Parathyroid adenoma (tissue), 2 donors: ENCODE measurements at regions not wholly inside any gene's neighbourhood (a gene's known extent, or its start where the extent isn't known, plus 50 kb on each side); places are given as distances from the start of the nearest gene placed in this dataset.

Experiments used
- H2AFZ ChIP-seq: fragments of 300-600 bp; sonication (generic); one replicate; pipeline ENCODE4 v1.7.0; 2017; ENCODE audit warnings: antibody characterized with exemption, mild to moderate bottlenecking
- H3K27ac ChIP-seq: fragments of 300-600 bp; sonication (generic); one replicate; pipeline ENCODE4 v1.7.0; 2017
- H3K27me3 ChIP-seq: fragments of 300-600 bp; sonication (generic); one replicate; pipeline ENCODE4 v1.7.0; 2017; ENCODE audit warnings: low read length; ENCODE audit not compliant: control insufficient read depth, insufficient read depth
- H3K36me3 ChIP-seq: fragments of 300-600 bp; sonication (generic); one replicate; pipeline ENCODE4 v1.7.0; 2017; ENCODE audit warnings: low read length; ENCODE audit not compliant: control insufficient read depth, insufficient read depth
- H3K4me1 ChIP-seq: fragments of 300-600 bp; sonication (generic); one replicate; pipeline ENCODE4 v1.7.0; 2017; ENCODE audit warnings: control low read depth
- H3K4me2 ChIP-seq: fragments of 300-600 bp; sonication (generic); one replicate; pipeline ENCODE4 v1.7.0; 2017; ENCODE audit warnings: low read length
- H3K4me3 ChIP-seq: fragments of 300-600 bp; sonication (generic); one replicate; pipeline ENCODE4 v1.7.0; 2017; ENCODE audit warnings: low read depth, low read length
- H3K79me2 ChIP-seq: fragments of 300-600 bp; sonication (generic); one replicate; pipeline ENCODE4 v1.7.0; 2017; ENCODE audit warnings: control low read depth
- H3K9ac ChIP-seq: fragments of 300-600 bp; sonication (generic); one replicate; pipeline ENCODE4 v1.7.0; 2017; ENCODE audit warnings: mild to moderate bottlenecking
- H3K9me3 ChIP-seq: fragments of 300-600 bp; sonication (generic); one replicate; pipeline ENCODE4 v1.7.0; 2017; ENCODE audit warnings: low read length; ENCODE audit not compliant: control insufficient read depth
- TF ChIP-seq, protein P1 (sequence below): fragments of 300-600 bp; sonication (generic); IDR thresholded peaks from one replicate; pipeline ENCODE4 v1.7.0; 2017; ENCODE audit warnings: antibody characterized with exemption, mild to moderate bottlenecking
- donor health status: primary hyperparathyroidism.

DNA sequence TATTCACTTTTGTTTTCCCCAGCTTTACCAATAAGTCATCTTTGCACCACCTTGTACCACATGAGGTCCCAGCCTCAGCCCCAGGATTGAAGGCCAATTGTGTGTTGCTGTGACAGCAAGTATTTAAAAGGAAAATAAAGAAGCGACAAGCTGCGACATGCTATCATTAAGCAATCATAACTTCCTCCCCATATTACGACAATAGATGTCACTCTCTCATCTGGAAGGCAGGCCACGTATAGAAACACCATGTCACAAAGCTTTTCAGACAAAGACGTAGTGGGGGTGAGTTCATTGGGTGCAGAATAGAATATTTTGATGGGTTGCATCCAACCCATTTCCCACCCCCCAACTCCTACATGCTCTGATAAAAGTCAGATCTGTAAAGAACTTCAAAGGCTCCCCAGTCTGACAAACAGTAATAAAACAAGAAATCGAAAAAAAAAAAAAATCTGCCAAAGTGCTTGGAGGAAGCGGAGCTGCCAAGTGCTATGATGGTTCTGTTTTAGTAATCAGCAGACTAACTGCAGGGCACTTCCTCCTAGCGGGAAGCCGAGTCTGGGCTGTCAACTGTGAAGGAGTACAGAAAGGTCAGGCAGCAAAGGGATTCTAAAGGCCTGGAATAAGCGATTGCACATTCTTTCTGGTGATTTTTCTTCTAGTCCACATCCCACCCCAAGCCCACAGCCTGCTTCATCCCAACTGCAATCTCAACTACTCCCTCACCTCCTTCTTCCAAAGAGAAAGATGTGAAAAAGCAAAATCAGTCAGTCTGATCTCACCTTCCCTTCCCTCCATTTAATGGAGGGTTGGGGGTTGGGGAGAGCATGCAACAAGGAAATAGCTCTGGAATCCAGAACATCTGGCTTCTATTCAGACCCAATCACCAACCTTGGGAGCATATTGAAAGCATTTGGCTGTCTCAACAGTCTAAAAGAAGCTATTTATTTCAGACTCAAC lies 131.4 kb upstream of the UBASH3B start:
- Histone ChIP-seq H3K27ac (no peak overlapping the region), H3K4me1 (no peaks in the 10 kb centered on the region), H2AFZ (no peak overlapping the region), H3K9me3 (no peaks in the 10 kb centered on the region), H3K9ac (no peak overlapping the region), H3K27me3 (no peaks in the 10 kb centered on the region), H3K4me2 (no peak overlapping the region), H3K36me3 (no peaks in the 10 kb centered on the region), H3K79me2 (no peaks in the 10 kb centered on the region), H3K4me3 (no peak overlapping the region)
- TF ChIP-seq, protein P1, sequence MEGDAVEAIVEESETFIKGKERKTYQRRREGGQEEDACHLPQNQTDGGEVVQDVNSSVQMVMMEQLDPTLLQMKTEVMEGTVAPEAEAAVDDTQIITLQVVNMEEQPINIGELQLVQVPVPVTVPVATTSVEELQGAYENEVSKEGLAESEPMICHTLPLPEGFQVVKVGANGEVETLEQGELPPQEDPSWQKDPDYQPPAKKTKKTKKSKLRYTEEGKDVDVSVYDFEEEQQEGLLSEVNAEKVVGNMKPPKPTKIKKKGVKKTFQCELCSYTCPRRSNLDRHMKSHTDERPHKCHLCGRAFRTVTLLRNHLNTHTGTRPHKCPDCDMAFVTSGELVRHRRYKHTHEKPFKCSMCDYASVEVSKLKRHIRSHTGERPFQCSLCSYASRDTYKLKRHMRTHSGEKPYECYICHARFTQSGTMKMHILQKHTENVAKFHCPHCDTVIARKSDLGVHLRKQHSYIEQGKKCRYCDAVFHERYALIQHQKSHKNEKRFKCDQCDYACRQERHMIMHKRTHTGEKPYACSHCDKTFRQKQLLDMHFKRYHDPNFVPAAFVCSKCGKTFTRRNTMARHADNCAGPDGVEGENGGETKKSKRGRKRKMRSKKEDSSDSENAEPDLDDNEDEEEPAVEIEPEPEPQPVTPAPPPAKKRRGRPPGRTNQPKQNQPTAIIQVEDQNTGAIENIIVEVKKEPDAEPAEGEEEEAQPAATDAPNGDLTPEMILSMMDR: no peak

DNA sequence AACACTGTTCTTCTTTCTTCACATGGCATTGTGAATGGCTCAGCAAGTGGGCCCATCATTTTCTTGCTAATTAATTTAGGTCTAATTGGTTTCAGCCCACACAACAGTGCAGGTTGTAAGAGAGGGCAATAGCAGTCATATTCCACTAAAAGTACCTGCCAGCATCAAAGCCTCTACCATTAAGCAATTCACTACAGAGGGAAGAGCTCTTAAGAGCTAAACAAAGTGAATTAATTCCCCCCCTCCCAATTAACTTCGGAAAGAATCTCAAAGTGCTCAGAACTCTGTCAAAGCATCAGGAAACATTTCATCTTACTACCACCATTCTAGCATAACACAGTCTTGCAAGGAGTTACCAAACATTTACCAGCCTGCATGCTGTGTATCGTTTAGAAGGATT lies 133.9 kb upstream of the UBASH3B start:
- H3K4me1 ChIP-seq: no peaks in the 10 kb centered on the region

DNA sequence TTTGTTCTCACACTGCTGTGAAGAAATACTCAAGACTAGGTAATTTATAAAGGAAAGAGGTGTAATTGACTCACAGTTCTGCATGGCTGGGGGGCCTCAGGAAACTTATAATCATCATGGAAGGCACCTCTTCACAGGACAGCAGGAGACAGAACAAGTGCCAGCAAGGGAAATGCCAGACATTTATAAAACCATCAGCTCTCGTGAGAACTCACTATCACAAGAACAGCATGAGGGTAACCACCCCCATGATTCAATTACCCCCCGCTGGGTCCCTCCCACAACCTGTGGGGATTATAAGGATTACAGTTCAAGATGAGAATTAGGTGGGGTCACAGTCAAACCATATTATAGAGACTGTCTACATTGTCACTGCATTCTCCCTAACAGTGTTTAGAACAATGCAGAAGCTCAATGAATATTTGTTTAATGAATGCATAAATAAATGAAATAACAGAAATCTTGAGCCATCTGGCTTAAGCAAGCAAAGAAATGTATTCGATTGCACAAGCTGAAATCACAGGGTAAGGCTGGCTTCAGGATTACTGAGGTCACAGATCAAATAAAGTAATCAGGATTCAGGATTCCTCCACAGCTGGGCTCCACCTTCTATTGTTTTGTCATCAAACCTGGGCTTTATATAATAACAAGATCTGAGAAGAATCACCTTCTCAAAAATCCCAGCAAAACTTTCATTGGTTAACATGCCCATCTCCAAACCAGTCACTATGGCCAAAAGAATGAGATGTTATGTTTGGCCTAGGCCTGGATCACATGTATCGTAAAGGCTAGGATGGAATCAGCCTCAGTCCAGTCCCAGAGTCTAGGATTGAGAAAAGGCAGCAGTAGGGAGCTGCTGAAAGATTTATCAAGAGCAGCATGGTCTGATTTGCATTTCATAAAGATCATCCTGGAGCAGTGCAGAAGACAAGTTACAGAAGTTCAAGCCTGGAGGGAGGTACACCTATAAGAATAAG lies 137.8 kb upstream of the UBASH3B start:
- Histone ChIP-seq H2AFZ (no peak overlapping the region), H3K4me3 (no peak overlapping the region), H3K36me3 (no peaks in the 10 kb centered on the region), H3K4me2 (no peak overlapping the region), H3K27me3 (no peaks in the 10 kb centered on the region), H3K79me2 (no peaks in the 10 kb centered on the region), H3K9ac (no peak overlapping the region), H3K4me1 (no peaks in the 10 kb centered on the region), H3K27ac (no peak overlapping the region), H3K9me3 (no peaks in the 10 kb centered on the region)
- TF ChIP-seq, protein P1: no peak

More for the DNA sequence above, 133.9 kb upstream of the UBASH3B start:
- Histone ChIP-seq H3K27ac (no peak overlapping the region), H3K27me3 (no peaks in the 10 kb centered on the region), H3K9ac (no peak overlapping the region), H3K4me3 (no peak overlapping the region), H3K36me3 (no peaks in the 10 kb centered on the region), H3K79me2 (no peaks in the 10 kb centered on the region), H2AFZ (no peak overlapping the region), H3K9me3 (no peaks in the 10 kb centered on the region), H3K4me2 (no peak overlapping the region)
- TF ChIP-seq, protein P1: no peak

DNA sequence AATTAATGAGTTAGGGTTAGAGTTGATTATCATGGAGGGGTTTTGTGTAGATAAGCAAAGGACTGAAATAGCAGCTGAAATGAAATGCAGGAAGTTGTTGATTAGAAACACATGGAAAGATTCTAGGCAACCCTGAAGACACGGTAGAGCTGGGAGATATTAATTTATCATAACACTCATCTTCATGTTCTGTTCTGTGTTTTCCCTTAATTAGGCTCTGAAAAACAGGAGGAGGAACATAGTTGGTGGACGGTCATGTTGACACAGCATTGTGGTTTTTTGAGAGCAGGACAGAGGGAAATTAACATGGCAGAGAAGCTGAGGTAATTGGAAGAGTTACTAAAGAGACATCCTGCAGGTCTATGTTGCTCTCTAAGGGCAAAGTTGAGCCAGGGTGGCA lies 138.8 kb upstream of the UBASH3B start:
- H2AFZ ChIP-seq: no peak overlapping the region
- no peaks in the 10 kb centered on the region for H3K9me3 ChIP-seq

More for the DNA sequence above, 138.8 kb upstream of the UBASH3B start:
- H3K27ac ChIP-seq: no peak overlapping the region
- no peaks in the 10 kb centered on the region for H3K36me3 ChIP-seq
- no peaks in the 10 kb centered on the region for H3K79me2 ChIP-seq
- H3K27me3 ChIP-seq: no peaks in the 10 kb centered on the region
- no peak overlapping the region for H3K4me2 ChIP-seq
- H3K4me1 ChIP-seq: no peaks in the 10 kb centered on the region
- H3K4me3 ChIP-seq: no peak overlapping the region
- TF ChIP-seq, protein P1: no peak
- no peak overlapping the region for H3K9ac ChIP-seq
